ENCODE measurements at regions not wholly inside any gene's neighbourhood (a gene's known extent, or its start where the extent isn't known, plus 50 kb on each side); places are given as distances from the start of the nearest gene placed in this dataset.
"Not testable (repeated sequence)": the region's sequence is repeated elsewhere in the genome, so short reads cannot be mapped to it uniquely, and the experiment has no call there.

- TF ChIP-seq CTCF (IDR thresholded peaks at IDR 0.05; ENCODE audit: unreplicated experiment): no peak
- intact Hi-C loops (cut with micrococcal nuclease): no loop called here
- DNase-seq (ENCODE audit: unreplicated experiment): no peak
- Mint-ChIP-seq H3K27me3 (ENCODE audit: insufficient read depth, unreplicated experiment) (no peaks in the 10 kb centered on the region), H3K4me3 (ENCODE audit: unreplicated experiment) (no peak overlapping the region), H3K4me1 (ENCODE audit: insufficient read depth, unreplicated experiment) (no peaks in the 10 kb centered on the region), H3K27ac (ENCODE audit: low read depth, unreplicated experiment) (no peak overlapping the region), H3K36me3 (ENCODE audit: insufficient read depth, unreplicated experiment) (no peaks in the 10 kb centered on the region), H3K9me3 (ENCODE audit: unreplicated experiment) (peaks cover 6% of the 10 kb centered on the region)
- ChIA-PET POLR2A (no interaction called here), CTCF (no interaction called here)
- no TSS peak for BruUV-seq (replicated peaks)
Measured at GRCh38 chr6:75020971-75021370, 184.9 kb downstream of the COL12A1 start.

- BruUV-seq (replicated peaks): no TSS peak
- no peak for TF ChIP-seq CTCF (IDR thresholded peaks at IDR 0.05; ENCODE audit: unreplicated experiment)
- CTCF ChIA-PET: interaction anchor here (0.7 kb wide), 1 partner anchor 63 kb away, joined by 3 read pairs; no protein-coding TSS in a partner anchor
- no peak for DNase-seq (ENCODE audit: unreplicated experiment)
- no peaks in the 10 kb centered on the region for H3K27me3 Mint-ChIP-seq (ENCODE audit: insufficient read depth, unreplicated experiment)
- H3K27ac Mint-ChIP-seq (ENCODE audit: low read depth, unreplicated experiment): no peak overlapping the region
- no peaks in the 10 kb centered on the region for H3K36me3 Mint-ChIP-seq (ENCODE audit: insufficient read depth, unreplicated experiment)
- peaks cover 6% of the 10 kb centered on the region for H3K9me3 Mint-ChIP-seq (ENCODE audit: unreplicated experiment)
- no peaks in the 10 kb centered on the region for H3K4me1 Mint-ChIP-seq (ENCODE audit: insufficient read depth, unreplicated experiment)
- intact Hi-C loops (cut with micrococcal nuclease): no loop called here
- H3K4me3 Mint-ChIP-seq (ENCODE audit: unreplicated experiment): no peak overlapping the region
- POLR2A ChIA-PET: no interaction called here
Measured at GRCh38 chr6:75020376-75020775, 185.5 kb downstream of the COL12A1 start.

GRCh38 chr6:75012018-75012417, 193.8 kb downstream of the COL12A1 start:
- no peak for DNase-seq (ENCODE audit: unreplicated experiment)
- no peaks in the 10 kb centered on the region for H3K4me1 Mint-ChIP-seq (ENCODE audit: insufficient read depth, unreplicated experiment)
- H3K27ac Mint-ChIP-seq (ENCODE audit: low read depth, unreplicated experiment): no peak overlapping the region
- BruUV-seq (replicated peaks): no TSS peak
- CTCF ChIA-PET: no interaction called here
- TF ChIP-seq CTCF (IDR thresholded peaks at IDR 0.05; ENCODE audit: unreplicated experiment): no peak
- H3K4me3 Mint-ChIP-seq (ENCODE audit: unreplicated experiment): no peak overlapping the region
- intact Hi-C loops (cut with micrococcal nuclease): no loop called here
- POLR2A ChIA-PET: no interaction called here
- no peaks in the 10 kb centered on the region for H3K9me3 Mint-ChIP-seq (ENCODE audit: unreplicated experiment)
- no peaks in the 10 kb centered on the region for H3K36me3 Mint-ChIP-seq (ENCODE audit: insufficient read depth, unreplicated experiment)
- no peaks in the 10 kb centered on the region for H3K27me3 Mint-ChIP-seq (ENCODE audit: insufficient read depth, unreplicated experiment)

- POLR2A ChIA-PET: interaction anchor here (0.6 kb wide), 1 partner anchor 784 kb away, joined by 3 read pairs; no protein-coding TSS in a partner anchor
- BruUV-seq (replicated peaks); H3K27ac Mint-ChIP-seq (ENCODE audit: low read depth, unreplicated experiment); DNase-seq (ENCODE audit: unreplicated experiment); H3K4me3 Mint-ChIP-seq (ENCODE audit: unreplicated experiment); H3K4me1 Mint-ChIP-seq (ENCODE audit: insufficient read depth, unreplicated experiment); intact Hi-C loops (cut with micrococcal nuclease); H3K36me3 Mint-ChIP-seq (ENCODE audit: insufficient read depth, unreplicated experiment); H3K9me3 Mint-ChIP-seq (ENCODE audit: unreplicated experiment); H3K27me3 Mint-ChIP-seq (ENCODE audit: insufficient read depth, unreplicated experiment); CTCF ChIA-PET: not testable (repeated sequence)
Measured at GRCh38 chr6:75003984-75004383, 201.9 kb downstream of the COL12A1 start.

GRCh38 chr6:74997646-74998045, 208.2 kb downstream of the COL12A1 start:
- Mint-ChIP-seq H3K9me3 (ENCODE audit: unreplicated experiment) (no peaks in the 10 kb centered on the region), H3K27ac (ENCODE audit: low read depth, unreplicated experiment) (no peak overlapping the region), H3K4me3 (ENCODE audit: unreplicated experiment) (no peak overlapping the region), H3K36me3 (ENCODE audit: insufficient read depth, unreplicated experiment) (no peaks in the 10 kb centered on the region), H3K4me1 (ENCODE audit: insufficient read depth, unreplicated experiment) (peaks cover 11% of the 10 kb centered on the region), H3K27me3 (ENCODE audit: insufficient read depth, unreplicated experiment) (no peaks in the 10 kb centered on the region)
- POLR2A ChIA-PET: no interaction called here
- no TSS peak for BruUV-seq (replicated peaks)
- no peak for DNase-seq (ENCODE audit: unreplicated experiment)
- CTCF ChIA-PET: interaction anchor here (1.1 kb wide), 1 partner anchor 13 kb away, joined by 3 read pairs; no protein-coding TSS in a partner anchor
- intact Hi-C loops (cut with micrococcal nuclease): loop anchor here (10.0 kb wide), 1 partner anchor 123 kb away; no protein-coding TSS in a partner anchor
- no peak for TF ChIP-seq CTCF (IDR thresholded peaks at IDR 0.05; ENCODE audit: unreplicated experiment)
